ENCODE measurements at regions not wholly inside any gene's neighbourhood (a gene's known extent, or its start where the extent isn't known, plus 50 kb on each side); places are given as distances from the start of the nearest gene placed in this dataset.

DNA sequence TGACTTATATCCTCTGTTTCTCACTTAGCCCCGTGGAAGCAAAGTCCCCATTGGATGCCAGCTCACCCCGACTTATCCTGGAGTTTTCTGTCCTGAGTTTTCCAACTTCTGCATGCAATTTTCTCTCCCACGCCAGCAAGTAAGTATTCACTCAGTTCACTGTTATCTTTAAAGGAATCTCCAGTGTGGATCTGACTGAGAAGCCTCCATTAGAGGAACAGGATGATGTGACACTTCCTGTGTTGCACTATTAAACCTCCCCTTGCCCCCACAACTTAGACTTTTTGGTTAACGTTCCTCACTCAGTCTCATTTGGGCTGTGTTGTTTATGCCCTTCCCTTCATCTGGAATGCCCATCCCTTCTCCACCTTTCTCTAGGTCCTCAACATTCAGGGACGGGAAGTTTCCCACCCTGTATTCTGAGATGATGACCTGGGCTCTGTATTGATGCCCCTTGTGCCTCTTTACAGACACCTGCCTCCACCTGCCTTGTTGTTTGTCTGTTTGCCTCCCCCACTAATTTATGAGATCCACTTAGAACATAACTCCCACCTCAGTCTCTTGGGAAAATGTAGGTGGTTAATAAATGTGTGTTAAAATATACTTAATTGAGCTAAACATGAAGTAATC, 536.1 kb upstream of the RAB6C start:
- Histone ChIP-seq H3K4me3 (ENCODE audit: low read length) (peak overlapping the region; percentile 67), H2AFZ (ENCODE audit: low read depth, low read length) (peak overlapping the region; percentile 78), H4K20me1 (ENCODE audit: insufficient read depth, low read length) (no peaks in the 10 kb centered on the region), H3K79me2 (ENCODE audit: low read length) (no peaks in the 10 kb centered on the region), H3K27me3 (ENCODE audit: low read depth, low read length) (no peaks in the 10 kb centered on the region), H3K27ac (ENCODE audit: low read length) (no peak overlapping the region), H3K9ac (ENCODE audit: low read length) (no peak overlapping the region; the same call in 1 of the 2 replicates), H3K4me2 (ENCODE audit: low read length) (peak overlapping the region; percentile 18; the same call in 1 of the 2 replicates), H3K36me3 (replicated peaks; ENCODE audit: low read depth, low read length) (no peaks in the 10 kb centered on the region), H3K4me1 (ENCODE audit: low read length) (peaks cover 6% of the 10 kb centered on the region), H3K9me3 (ENCODE audit: insufficient read depth, low read length) (no peaks in the 10 kb centered on the region)
- TF ChIP-seq EZH2phosphoT487 (IDR thresholded peaks at IDR 0.05; ENCODE audit: low read depth) = no peak
- TF ChIP-seq, protein P1, sequence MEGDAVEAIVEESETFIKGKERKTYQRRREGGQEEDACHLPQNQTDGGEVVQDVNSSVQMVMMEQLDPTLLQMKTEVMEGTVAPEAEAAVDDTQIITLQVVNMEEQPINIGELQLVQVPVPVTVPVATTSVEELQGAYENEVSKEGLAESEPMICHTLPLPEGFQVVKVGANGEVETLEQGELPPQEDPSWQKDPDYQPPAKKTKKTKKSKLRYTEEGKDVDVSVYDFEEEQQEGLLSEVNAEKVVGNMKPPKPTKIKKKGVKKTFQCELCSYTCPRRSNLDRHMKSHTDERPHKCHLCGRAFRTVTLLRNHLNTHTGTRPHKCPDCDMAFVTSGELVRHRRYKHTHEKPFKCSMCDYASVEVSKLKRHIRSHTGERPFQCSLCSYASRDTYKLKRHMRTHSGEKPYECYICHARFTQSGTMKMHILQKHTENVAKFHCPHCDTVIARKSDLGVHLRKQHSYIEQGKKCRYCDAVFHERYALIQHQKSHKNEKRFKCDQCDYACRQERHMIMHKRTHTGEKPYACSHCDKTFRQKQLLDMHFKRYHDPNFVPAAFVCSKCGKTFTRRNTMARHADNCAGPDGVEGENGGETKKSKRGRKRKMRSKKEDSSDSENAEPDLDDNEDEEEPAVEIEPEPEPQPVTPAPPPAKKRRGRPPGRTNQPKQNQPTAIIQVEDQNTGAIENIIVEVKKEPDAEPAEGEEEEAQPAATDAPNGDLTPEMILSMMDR (IDR thresholded peaks at IDR 0.05; ENCODE audit: low read depth, low read length) = no peak

DNA sequence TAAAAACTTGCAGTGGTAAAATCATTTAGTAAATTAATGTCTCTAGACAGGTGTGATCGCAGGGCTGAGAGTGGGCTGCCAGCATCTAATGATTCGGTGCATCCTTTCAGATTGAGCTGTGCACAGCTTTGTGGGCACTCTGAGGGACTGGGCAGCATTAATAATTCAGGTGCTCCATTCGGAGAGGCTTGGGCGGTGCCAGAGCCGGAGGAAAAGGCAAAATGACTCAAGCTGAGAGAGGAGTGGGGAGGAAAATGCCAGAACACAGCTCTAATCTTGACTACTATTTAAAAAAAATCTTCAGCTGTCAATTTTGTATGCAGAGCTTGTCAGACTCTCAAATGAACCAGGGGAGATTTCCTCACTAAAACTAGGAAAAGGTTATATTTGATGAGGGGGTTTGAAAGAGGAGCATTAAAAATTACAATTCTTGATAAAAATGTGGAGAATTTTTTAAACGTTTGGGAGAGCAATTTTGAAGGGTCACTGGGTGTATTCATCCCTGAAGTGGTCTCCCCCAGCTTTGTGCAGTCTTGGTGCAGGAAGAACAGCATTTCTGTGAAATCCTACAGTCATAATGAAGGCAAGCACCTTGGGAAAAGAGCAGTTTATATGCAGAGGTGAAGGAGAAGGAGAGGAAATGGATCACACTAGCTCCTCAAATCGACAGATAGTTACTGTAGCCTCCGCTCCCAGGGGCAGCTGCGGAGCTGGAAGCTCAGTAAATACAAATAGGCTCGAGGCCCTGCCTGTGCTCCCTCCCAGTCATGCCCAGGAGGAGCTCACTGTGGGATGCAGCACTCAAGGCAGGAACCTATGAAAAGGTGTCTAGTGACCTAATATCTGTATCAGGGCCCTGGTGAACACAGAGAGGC, 535.4 kb upstream of the RAB6C start:
- Histone ChIP-seq H2AFZ (ENCODE audit: low read depth, low read length) (peak overlapping the region; percentile 78; the same call in 1 of the 2 replicates), H3K79me2 (ENCODE audit: low read length) (no peaks in the 10 kb centered on the region), H3K4me2 (ENCODE audit: low read length) (no peak overlapping the region), H3K36me3 (replicated peaks; ENCODE audit: low read depth, low read length) (no peaks in the 10 kb centered on the region), H3K4me3 (ENCODE audit: low read length) (no peak overlapping the region), H3K9ac (ENCODE audit: low read length) (no peak overlapping the region), H4K20me1 (ENCODE audit: insufficient read depth, low read length) (no peaks in the 10 kb centered on the region), H3K27me3 (ENCODE audit: low read depth, low read length) (no peaks in the 10 kb centered on the region), H3K9me3 (ENCODE audit: insufficient read depth, low read length) (no peaks in the 10 kb centered on the region), H3K27ac (ENCODE audit: low read length) (no peak overlapping the region), H3K4me1 (ENCODE audit: low read length) (peaks cover 6% of the 10 kb centered on the region)
- TF ChIP-seq EZH2phosphoT487 (IDR thresholded peaks at IDR 0.05; ENCODE audit: low read depth) = no peak
- TF ChIP-seq, protein P1 (IDR thresholded peaks at IDR 0.05; ENCODE audit: low read depth, low read length) = no peak

DNA sequence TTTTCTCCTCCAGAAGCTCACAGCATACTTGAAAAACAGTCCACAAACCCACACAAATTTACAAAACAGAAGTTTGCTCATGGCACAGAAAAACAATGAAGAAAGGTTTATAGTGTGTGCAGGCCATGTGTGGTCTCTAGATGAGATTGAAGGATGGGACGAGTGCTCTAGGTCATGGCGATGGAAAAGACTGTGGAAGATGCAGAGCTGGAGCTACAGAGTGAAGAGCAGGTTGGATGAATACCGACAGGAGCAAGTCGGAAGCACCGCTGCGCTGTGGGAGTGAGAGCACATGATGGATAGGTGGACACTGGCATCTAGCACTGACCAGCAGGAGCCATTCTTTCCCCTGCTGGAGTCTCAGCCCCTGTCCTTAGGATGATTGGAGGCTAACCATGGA, 534.7 kb upstream of the RAB6C start:
- H3K4me1 ChIP-seq (ENCODE audit: low read length) = peaks cover 6% of the 10 kb centered on the region
- H3K4me3 ChIP-seq (ENCODE audit: low read length) = no peak overlapping the region
- no peak overlapping the region for H2AFZ ChIP-seq (ENCODE audit: low read depth, low read length)
- no peaks in the 10 kb centered on the region for H4K20me1 ChIP-seq (ENCODE audit: insufficient read depth, low read length)
- no peaks in the 10 kb centered on the region for H3K9me3 ChIP-seq (ENCODE audit: insufficient read depth, low read length)
- no peaks in the 10 kb centered on the region for H3K36me3 ChIP-seq (replicated peaks; ENCODE audit: low read depth, low read length)
- no peak overlapping the region for H3K9ac ChIP-seq (ENCODE audit: low read length)
- TF ChIP-seq, protein P1 (IDR thresholded peaks at IDR 0.05; ENCODE audit: low read depth, low read length) = no peak
- TF ChIP-seq EZH2phosphoT487 (IDR thresholded peaks at IDR 0.05; ENCODE audit: low read depth) = no peak
- no peaks in the 10 kb centered on the region for H3K27me3 ChIP-seq (ENCODE audit: low read depth, low read length)
- H3K4me2 ChIP-seq (ENCODE audit: low read length) = no peak overlapping the region
- H3K27ac ChIP-seq (ENCODE audit: low read length) = no peak overlapping the region
- H3K79me2 ChIP-seq (ENCODE audit: low read length) = no peaks in the 10 kb centered on the region

DNA sequence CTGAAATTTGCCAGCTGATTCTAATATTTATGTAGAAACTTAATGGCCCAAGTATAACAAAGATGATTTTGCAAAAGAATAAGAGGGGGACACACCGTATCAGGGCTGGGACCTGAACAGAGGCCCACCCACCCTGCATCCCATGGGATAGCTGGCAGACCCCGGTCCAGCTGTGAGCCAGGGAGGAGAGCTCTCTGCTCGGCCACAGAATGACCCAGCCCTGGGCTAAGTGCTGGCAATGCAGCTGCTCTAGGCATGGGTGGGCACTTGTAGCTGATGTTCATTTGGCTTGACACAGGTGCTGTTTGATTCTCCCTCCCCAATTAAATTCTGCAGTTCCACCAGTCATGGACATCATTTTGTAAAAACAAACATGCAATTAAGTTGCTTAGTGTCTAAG, 522.8 kb upstream of the RAB6C start:
- H3K79me2 ChIP-seq (ENCODE audit: low read length) = no peaks in the 10 kb centered on the region
- TF ChIP-seq, protein P1 (IDR thresholded peaks at IDR 0.05; ENCODE audit: low read depth, low read length) = no peak
- TF ChIP-seq EZH2phosphoT487 (IDR thresholded peaks at IDR 0.05; ENCODE audit: low read depth) = no peak
- H3K4me3 ChIP-seq (ENCODE audit: low read length) = no peak overlapping the region
- H3K4me1 ChIP-seq (ENCODE audit: low read length) = no peaks in the 10 kb centered on the region
- no peaks in the 10 kb centered on the region; the same call in 1 of the 2 replicates for H3K27me3 ChIP-seq (ENCODE audit: low read depth, low read length)
- H3K9ac ChIP-seq (ENCODE audit: low read length) = no peak overlapping the region
- no peak overlapping the region for H2AFZ ChIP-seq (ENCODE audit: low read depth, low read length)
- no peaks in the 10 kb centered on the region for H4K20me1 ChIP-seq (ENCODE audit: insufficient read depth, low read length)
- no peak overlapping the region for H3K4me2 ChIP-seq (ENCODE audit: low read length)
- H3K27ac ChIP-seq (ENCODE audit: low read length) = no peak overlapping the region
- no peaks in the 10 kb centered on the region for H3K9me3 ChIP-seq (ENCODE audit: insufficient read depth, low read length)
- H3K36me3 ChIP-seq (replicated peaks; ENCODE audit: low read depth, low read length) = no peaks in the 10 kb centered on the region
